ENCODE measurements at regions not wholly inside any gene's neighbourhood (a gene's known extent, or its start where the extent isn't known, plus 50 kb on each side); places are given as distances from the start of the nearest gene placed in this dataset.
"Not testable (repeated sequence)": the region's sequence is repeated elsewhere in the genome, so short reads cannot be mapped to it uniquely, and the experiment has no call there.

DNA sequence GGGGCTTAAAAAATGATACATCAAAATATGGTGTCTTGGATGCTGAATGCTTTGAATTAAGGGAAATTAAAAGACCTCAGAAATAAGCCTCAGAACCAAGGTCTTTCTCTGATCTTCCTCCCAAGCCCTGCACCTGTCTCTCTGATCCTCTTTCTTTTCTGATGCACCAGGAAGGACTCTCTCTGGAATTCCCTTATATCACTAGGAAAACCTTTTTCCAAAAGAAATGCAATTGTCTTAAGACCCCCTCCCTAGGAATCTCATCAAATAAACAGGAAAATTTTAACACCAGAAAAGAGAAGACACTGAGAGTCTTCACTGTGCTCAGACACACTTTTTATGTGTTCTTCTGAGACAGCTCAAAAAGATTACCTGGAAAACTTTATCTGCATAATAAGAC, 159.5 kb upstream of the PTBP2 start:
- no peak for DNase-seq (ENCODE audit: low read depth)
- H3K36me3 ChIP-seq (ENCODE audit: control insufficient read depth, insufficient read depth, low read length, severe bottlenecking), result no peaks in the 10 kb centered on the region
- H3K9ac ChIP-seq (ENCODE audit: low read length), result no peak overlapping the region
- peaks cover 34% of the 10 kb centered on the region for H3K4me1 ChIP-seq (ENCODE audit: control insufficient read depth, insufficient read depth, low read length)
- H3K4me3 ChIP-seq (ENCODE audit: low read length), result no peak overlapping the region
- H3K27me3 ChIP-seq (replicated peaks; ENCODE audit: control insufficient read depth, insufficient read depth, low read length), result no peaks in the 10 kb centered on the region
- H3K9me3 ChIP-seq (ENCODE audit: control insufficient read depth, low read length), result peaks cover 6% of the 10 kb centered on the region

GRCh38 chr1:96564401-96564800, 157.2 kb upstream of the PTBP2 start:
- not testable (repeated sequence) for H3K9ac ChIP-seq (ENCODE audit: low read length); H3K4me3 ChIP-seq (ENCODE audit: low read length); H3K27me3 ChIP-seq (replicated peaks; ENCODE audit: control insufficient read depth, insufficient read depth, low read length); H3K36me3 ChIP-seq (ENCODE audit: control insufficient read depth, insufficient read depth, low read length, severe bottlenecking); DNase-seq (ENCODE audit: low read depth); H3K9me3 ChIP-seq (ENCODE audit: control insufficient read depth, low read length)
- peaks cover 13% of the 10 kb centered on the region for H3K4me1 ChIP-seq (ENCODE audit: control insufficient read depth, insufficient read depth, low read length)

DNA sequence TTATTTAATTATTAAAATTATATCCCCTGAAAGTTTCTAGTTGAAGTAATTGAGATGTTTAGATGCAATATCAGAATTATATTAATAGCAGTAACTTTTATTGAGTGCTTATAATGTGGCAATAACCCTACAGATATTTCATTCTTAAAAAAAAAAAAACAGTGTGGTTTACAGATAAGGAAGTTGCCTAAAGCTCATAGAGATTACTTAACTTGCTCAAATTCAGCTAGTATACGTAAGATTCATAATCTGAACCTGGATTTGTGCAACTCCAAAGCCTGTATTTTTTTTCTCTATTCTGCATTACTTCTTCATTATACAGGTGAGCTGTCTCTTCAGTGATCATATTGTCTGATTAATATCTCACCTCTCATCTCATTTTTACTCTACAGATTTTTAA, 156.0 kb upstream of the PTBP2 start:
- Histone ChIP-seq H3K4me1 (ENCODE audit: control insufficient read depth, insufficient read depth, low read length) (peaks cover 5% of the 10 kb centered on the region), H3K9ac (ENCODE audit: low read length) (no peak overlapping the region), H3K36me3 (ENCODE audit: control insufficient read depth, insufficient read depth, low read length, severe bottlenecking) (no peaks in the 10 kb centered on the region), H3K9me3 (ENCODE audit: control insufficient read depth, low read length) (peaks cover 5% of the 10 kb centered on the region), H3K4me3 (ENCODE audit: low read length) (no peak overlapping the region), H3K27me3 (replicated peaks; ENCODE audit: control insufficient read depth, insufficient read depth, low read length) (no peaks in the 10 kb centered on the region)
- DNase-seq (ENCODE audit: low read depth), result no peak

DNA sequence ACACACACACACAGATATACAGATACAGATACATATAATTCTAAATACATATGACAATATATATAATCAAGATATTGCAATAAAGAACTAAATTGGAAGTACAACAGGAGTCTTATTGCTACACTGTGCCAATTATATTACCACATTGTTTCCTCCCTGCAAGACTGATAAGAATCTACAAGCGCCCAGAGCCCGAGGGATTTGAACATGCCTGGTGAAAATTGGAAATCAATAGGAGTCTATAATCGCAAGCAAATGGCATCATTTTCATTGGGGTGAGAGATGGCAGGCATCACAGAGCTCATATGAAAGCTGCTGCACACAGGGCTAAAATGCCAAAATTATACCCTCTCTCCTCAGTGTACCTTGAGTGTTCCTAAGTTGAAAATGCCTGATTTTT, 152.9 kb upstream of the PTBP2 start:
- Histone ChIP-seq H3K27me3 (replicated peaks; ENCODE audit: control insufficient read depth, insufficient read depth, low read length) (no peaks in the 10 kb centered on the region), H3K4me3 (ENCODE audit: low read length) (no peak overlapping the region), H3K4me1 (ENCODE audit: control insufficient read depth, insufficient read depth, low read length) (no peaks in the 10 kb centered on the region), H3K36me3 (ENCODE audit: control insufficient read depth, insufficient read depth, low read length, severe bottlenecking) (no peaks in the 10 kb centered on the region), H3K9me3 (ENCODE audit: control insufficient read depth, low read length) (no peaks in the 10 kb centered on the region), H3K9ac (ENCODE audit: low read length) (no peak overlapping the region)
- DNase-seq (ENCODE audit: low read depth), result no peak

DNA sequence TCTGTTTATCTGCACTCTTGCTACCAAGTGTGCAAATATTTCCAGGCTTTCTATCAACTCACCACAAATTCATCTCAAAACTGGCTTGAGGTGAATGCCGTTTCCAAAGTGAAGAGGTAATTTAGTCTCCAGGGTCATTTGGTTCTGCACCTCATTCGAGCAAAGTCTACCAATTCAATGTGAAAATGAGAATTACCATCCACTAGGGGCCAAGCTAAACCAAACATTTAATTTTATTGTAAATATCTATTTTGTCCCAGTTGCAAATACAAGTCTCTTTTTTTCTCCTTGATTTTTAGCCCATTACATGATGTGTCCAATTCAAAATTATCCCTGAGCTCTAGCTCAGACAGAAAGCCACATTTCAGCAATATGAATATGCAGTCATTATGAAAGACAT, 152.3 kb upstream of the PTBP2 start:
- Histone ChIP-seq H3K27me3 (replicated peaks; ENCODE audit: control insufficient read depth, insufficient read depth, low read length) (no peaks in the 10 kb centered on the region), H3K36me3 (ENCODE audit: control insufficient read depth, insufficient read depth, low read length, severe bottlenecking) (no peaks in the 10 kb centered on the region), H3K4me3 (ENCODE audit: low read length) (no peak overlapping the region), H3K4me1 (ENCODE audit: control insufficient read depth, insufficient read depth, low read length) (no peaks in the 10 kb centered on the region), H3K9me3 (ENCODE audit: control insufficient read depth, low read length) (no peaks in the 10 kb centered on the region), H3K9ac (ENCODE audit: low read length) (no peak overlapping the region)
- no peak for DNase-seq (ENCODE audit: low read depth)

GRCh38 chr1:96579636-96580035, 141.9 kb upstream of the PTBP2 start:
- no peaks in the 10 kb centered on the region for H3K36me3 ChIP-seq (ENCODE audit: control insufficient read depth, insufficient read depth, low read length, severe bottlenecking)
- no peak overlapping the region for H3K4me3 ChIP-seq (ENCODE audit: low read length)
- H3K27me3 ChIP-seq (replicated peaks; ENCODE audit: control insufficient read depth, insufficient read depth, low read length), result no peaks in the 10 kb centered on the region
- DNase-seq (ENCODE audit: low read depth), result no peak
- no peak overlapping the region for H3K9ac ChIP-seq (ENCODE audit: low read length)
- no peaks in the 10 kb centered on the region for H3K9me3 ChIP-seq (ENCODE audit: control insufficient read depth, low read length)
- no peaks in the 10 kb centered on the region for H3K4me1 ChIP-seq (ENCODE audit: control insufficient read depth, insufficient read depth, low read length)

GRCh38 chr1:96580920-96581319, 140.7 kb upstream of the PTBP2 start:
- no peaks in the 10 kb centered on the region for H3K27me3 ChIP-seq (replicated peaks; ENCODE audit: control insufficient read depth, insufficient read depth, low read length)
- H3K4me3 ChIP-seq (ENCODE audit: low read length), result no peak overlapping the region
- no peaks in the 10 kb centered on the region for H3K9me3 ChIP-seq (ENCODE audit: control insufficient read depth, low read length)
- H3K36me3 ChIP-seq (ENCODE audit: control insufficient read depth, insufficient read depth, low read length, severe bottlenecking), result no peaks in the 10 kb centered on the region
- DNase-seq (ENCODE audit: low read depth), result no peak
- no peak overlapping the region for H3K9ac ChIP-seq (ENCODE audit: low read length)
- no peaks in the 10 kb centered on the region for H3K4me1 ChIP-seq (ENCODE audit: control insufficient read depth, insufficient read depth, low read length)

DNA sequence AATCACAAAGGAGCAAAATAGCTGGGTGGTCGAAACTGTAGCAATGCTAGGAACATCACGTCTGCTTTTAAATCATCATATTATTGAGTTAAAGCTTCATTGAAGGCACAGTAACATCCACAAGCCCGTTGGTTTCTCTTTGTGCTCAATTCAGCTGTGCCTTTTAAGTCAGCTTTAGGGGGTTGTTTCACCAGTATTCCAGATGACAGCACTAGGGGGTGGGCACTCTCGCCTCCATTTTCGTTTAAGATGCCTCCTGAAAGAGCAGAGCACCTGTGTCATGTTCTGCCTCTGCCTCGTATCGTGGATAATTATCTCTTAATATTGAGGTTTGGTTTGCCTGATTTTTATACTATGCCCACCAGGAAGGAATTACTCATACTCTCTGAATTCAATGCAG, 139.8 kb upstream of the PTBP2 start:
- H3K27me3 ChIP-seq (replicated peaks; ENCODE audit: control insufficient read depth, insufficient read depth, low read length), result no peaks in the 10 kb centered on the region
- no peak overlapping the region for H3K4me3 ChIP-seq (ENCODE audit: low read length)
- H3K9ac ChIP-seq (ENCODE audit: low read length), result no peak overlapping the region
- H3K4me1 ChIP-seq (ENCODE audit: control insufficient read depth, insufficient read depth, low read length), result no peaks in the 10 kb centered on the region
- H3K36me3 ChIP-seq (ENCODE audit: control insufficient read depth, insufficient read depth, low read length, severe bottlenecking), result no peaks in the 10 kb centered on the region
- DNase-seq (ENCODE audit: low read depth), result no peak
- H3K9me3 ChIP-seq (ENCODE audit: control insufficient read depth, low read length), result no peaks in the 10 kb centered on the region

- no peak overlapping the region for H3K4me3 ChIP-seq (ENCODE audit: low read length)
- H3K4me1 ChIP-seq (ENCODE audit: control insufficient read depth, insufficient read depth, low read length), result no peaks in the 10 kb centered on the region
- no peak overlapping the region for H3K9ac ChIP-seq (ENCODE audit: low read length)
- H3K9me3 ChIP-seq (ENCODE audit: control insufficient read depth, low read length), result no peaks in the 10 kb centered on the region
- no peak for DNase-seq (ENCODE audit: low read depth)
- H3K36me3 ChIP-seq (ENCODE audit: control insufficient read depth, insufficient read depth, low read length, severe bottlenecking), result no peaks in the 10 kb centered on the region
- H3K27me3 ChIP-seq (replicated peaks; ENCODE audit: control insufficient read depth, insufficient read depth, low read length), result no peaks in the 10 kb centered on the region
These were observed 137.7 kb upstream of the PTBP2 start for GRCh38 chr1:96583903-96584302.

DNA sequence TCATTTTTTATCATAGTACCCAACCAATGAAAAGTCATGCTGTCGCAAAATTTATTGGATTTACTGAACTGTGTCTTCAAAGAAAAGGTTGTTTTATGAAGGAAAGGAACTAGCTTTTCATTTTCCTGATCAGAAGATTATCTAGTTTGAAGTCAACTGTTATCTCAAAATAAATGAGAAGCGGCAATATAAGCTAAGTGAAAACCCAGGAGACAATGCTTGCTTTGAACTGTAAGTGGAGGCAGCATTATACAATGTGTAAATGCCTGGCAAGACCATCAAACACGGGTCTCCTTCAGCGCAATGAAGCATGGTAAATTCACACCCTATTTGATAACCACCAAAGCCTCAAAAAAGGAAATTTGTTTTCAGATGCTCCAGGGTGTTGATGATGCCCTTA, 134.4 kb upstream of the PTBP2 start:
- Histone ChIP-seq H3K4me1 (ENCODE audit: control insufficient read depth, insufficient read depth, low read length) (no peaks in the 10 kb centered on the region), H3K4me3 (ENCODE audit: low read length) (no peak overlapping the region), H3K27me3 (replicated peaks; ENCODE audit: control insufficient read depth, insufficient read depth, low read length) (no peaks in the 10 kb centered on the region), H3K36me3 (ENCODE audit: control insufficient read depth, insufficient read depth, low read length, severe bottlenecking) (no peaks in the 10 kb centered on the region), H3K9ac (ENCODE audit: low read length) (no peak overlapping the region), H3K9me3 (ENCODE audit: control insufficient read depth, low read length) (no peaks in the 10 kb centered on the region)
- no peak for DNase-seq (ENCODE audit: low read depth)

- no peak overlapping the region for H3K4me3 ChIP-seq (ENCODE audit: low read length)
- no peaks in the 10 kb centered on the region for H3K27me3 ChIP-seq (replicated peaks; ENCODE audit: control insufficient read depth, insufficient read depth, low read length)
- H3K9me3 ChIP-seq (ENCODE audit: control insufficient read depth, low read length), result peaks cover 4% of the 10 kb centered on the region
- no peaks in the 10 kb centered on the region for H3K36me3 ChIP-seq (ENCODE audit: control insufficient read depth, insufficient read depth, low read length, severe bottlenecking)
- H3K4me1 ChIP-seq (ENCODE audit: control insufficient read depth, insufficient read depth, low read length), result no peaks in the 10 kb centered on the region
- DNase-seq (ENCODE audit: low read depth), result no peak
- no peak overlapping the region for H3K9ac ChIP-seq (ENCODE audit: low read length)
These were observed 133.1 kb upstream of the PTBP2 start for GRCh38 chr1:96588416-96588995.

- not testable (repeated sequence) for DNase-seq (ENCODE audit: low read depth); H3K4me3 ChIP-seq (ENCODE audit: low read length)
These were observed 126.1 kb upstream of the PTBP2 start for GRCh38 chr1:96595530-96595929.

More at GRCh38 chr1:96595530-96595929, 126.1 kb upstream of the PTBP2 start:
- not testable (repeated sequence) for H3K9me3 ChIP-seq (ENCODE audit: control insufficient read depth, low read length); H3K4me1 ChIP-seq (ENCODE audit: control insufficient read depth, insufficient read depth, low read length); H3K9ac ChIP-seq (ENCODE audit: low read length); H3K36me3 ChIP-seq (ENCODE audit: control insufficient read depth, insufficient read depth, low read length, severe bottlenecking); H3K27me3 ChIP-seq (replicated peaks; ENCODE audit: control insufficient read depth, insufficient read depth, low read length)

Measured in adipocyte (in vitro differentiated cells).